ENCODE measurements at regions not wholly inside any gene's neighbourhood (a gene's known extent, or its start where the extent isn't known, plus 50 kb on each side); places are given as distances from the start of the nearest gene placed in this dataset.

DNA sequence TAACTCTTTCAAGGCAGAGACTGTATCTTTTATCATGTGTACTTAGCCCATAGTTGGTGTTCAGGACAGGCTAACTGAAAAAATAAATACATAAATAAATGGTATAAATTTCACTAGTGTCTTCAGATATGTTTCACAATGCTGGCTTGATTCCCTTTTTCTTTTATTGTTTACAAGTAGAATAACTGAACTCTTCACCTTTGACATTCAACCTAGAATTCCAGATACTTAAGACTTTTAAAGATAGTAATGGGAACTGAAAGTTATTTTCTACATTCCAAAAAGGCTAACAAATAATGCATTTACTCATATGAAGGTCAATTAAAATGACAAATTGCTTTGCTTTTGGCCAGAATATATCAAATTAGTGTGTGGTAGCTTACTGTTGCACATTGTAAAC, 411.3 kb upstream of the TENM4 start:
- no TSS peak for BruUV-seq (replicated peaks)
- no peaks in the 10 kb centered on the region for H3K27me3 ChIP-seq (ENCODE audit: low read length)
- POLR2A ChIA-PET (ENCODE audit: unreplicated experiment) = no interaction called here
- H3K4me3 ChIP-seq (ENCODE audit: low read length) = no peak overlapping the region
- H3K4me1 ChIP-seq (ENCODE audit: insufficient read depth, low read length) = no peaks in the 10 kb centered on the region
- no peaks in the 10 kb centered on the region for H3K36me3 ChIP-seq (ENCODE audit: low read depth, low read length)
- H3F3A ChIP-seq (ENCODE audit: low read length, unreplicated experiment) = no peaks in the 10 kb centered on the region
- no peak overlapping the region for H3K4me2 ChIP-seq (ENCODE audit: low read length)
- no peak overlapping the region for H3K9ac ChIP-seq (ENCODE audit: low read length)
- peaks cover 8% of the 10 kb centered on the region; the same call in 1 of the 2 replicates for H3K9me3 ChIP-seq (ENCODE audit: low read length)
- no peak for DNase-seq
- no peaks in the 10 kb centered on the region for H3K79me2 ChIP-seq (ENCODE audit: low read length)
- intact Hi-C loops (cut with micrococcal nuclease) = no loop called here
- H3K9me2 ChIP-seq (replicated peaks; ENCODE audit: low read length) = no peaks in the 10 kb centered on the region
- no peaks in the 10 kb centered on the region for H4K20me1 ChIP-seq (ENCODE audit: low read length)
- H2AFZ ChIP-seq (ENCODE audit: low read length) = no peak overlapping the region
- ATAC-seq = no peak
- TF ChIP-seq EZH2 (IDR thresholded peaks at IDR 0.05; ENCODE audit: low read length, unreplicated experiment) (no peak), EZH2phosphoT487 (IDR thresholded peaks at IDR 0.05; ENCODE audit: borderline replicate concordance, low read length) (no peak)
- TF ChIP-seq, protein P1, sequence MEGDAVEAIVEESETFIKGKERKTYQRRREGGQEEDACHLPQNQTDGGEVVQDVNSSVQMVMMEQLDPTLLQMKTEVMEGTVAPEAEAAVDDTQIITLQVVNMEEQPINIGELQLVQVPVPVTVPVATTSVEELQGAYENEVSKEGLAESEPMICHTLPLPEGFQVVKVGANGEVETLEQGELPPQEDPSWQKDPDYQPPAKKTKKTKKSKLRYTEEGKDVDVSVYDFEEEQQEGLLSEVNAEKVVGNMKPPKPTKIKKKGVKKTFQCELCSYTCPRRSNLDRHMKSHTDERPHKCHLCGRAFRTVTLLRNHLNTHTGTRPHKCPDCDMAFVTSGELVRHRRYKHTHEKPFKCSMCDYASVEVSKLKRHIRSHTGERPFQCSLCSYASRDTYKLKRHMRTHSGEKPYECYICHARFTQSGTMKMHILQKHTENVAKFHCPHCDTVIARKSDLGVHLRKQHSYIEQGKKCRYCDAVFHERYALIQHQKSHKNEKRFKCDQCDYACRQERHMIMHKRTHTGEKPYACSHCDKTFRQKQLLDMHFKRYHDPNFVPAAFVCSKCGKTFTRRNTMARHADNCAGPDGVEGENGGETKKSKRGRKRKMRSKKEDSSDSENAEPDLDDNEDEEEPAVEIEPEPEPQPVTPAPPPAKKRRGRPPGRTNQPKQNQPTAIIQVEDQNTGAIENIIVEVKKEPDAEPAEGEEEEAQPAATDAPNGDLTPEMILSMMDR (conservative IDR thresholded peaks at IDR 0.05; ENCODE audit: low read depth, low read length) = no peak
- CTCF ChIA-PET = no interaction called here
- no peak overlapping the region for H3K27ac ChIP-seq (ENCODE audit: low read length)

DNA sequence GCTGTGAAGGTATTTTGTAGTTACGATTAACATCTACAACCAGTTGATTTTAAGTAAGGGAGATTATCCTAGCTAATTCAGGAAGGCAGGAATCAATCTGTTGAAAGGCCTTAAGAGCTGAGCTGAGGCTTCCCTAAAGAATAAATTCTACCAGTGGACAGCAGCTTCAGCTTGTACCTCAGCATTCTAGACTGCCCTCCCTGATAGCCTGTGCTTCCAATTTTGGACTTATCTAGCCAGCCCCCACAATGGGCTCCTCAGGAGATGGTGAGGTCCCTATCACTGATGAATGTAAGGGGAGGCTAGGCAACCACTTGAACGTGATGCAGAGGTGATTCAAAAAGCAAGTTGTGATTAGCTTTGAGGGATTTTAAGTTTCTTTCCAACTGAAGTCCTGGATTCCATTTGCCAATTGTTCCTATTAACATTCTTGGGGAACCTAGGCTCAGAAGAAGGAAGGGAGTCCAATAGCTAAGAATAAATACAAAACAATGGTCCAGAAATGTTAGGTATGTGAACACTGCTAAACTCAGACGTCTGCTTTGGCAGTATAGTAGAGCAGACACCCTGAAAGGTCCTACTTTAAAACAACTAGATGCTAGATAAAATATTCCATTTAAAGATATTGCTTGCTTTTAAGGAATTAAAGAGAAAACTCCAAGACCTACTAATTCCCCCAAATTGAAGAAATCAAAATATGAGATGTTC, 404.3 kb upstream of the TENM4 start:
- Histone ChIP-seq H3K27ac (ENCODE audit: low read length) (no peak overlapping the region), H4K20me1 (ENCODE audit: low read length) (no peaks in the 10 kb centered on the region), H2AFZ (ENCODE audit: low read length) (no peak overlapping the region), H3K4me1 (ENCODE audit: insufficient read depth, low read length) (no peaks in the 10 kb centered on the region), H3K9ac (ENCODE audit: low read length) (no peak overlapping the region), H3K9me3 (ENCODE audit: low read length) (0 out of 2 replicates have a peak, but pooled peaks cover 21% of the 10 kb centered on the region), H3K79me2 (ENCODE audit: low read length) (no peaks in the 10 kb centered on the region), H3K9me2 (replicated peaks; ENCODE audit: low read length) (no peaks in the 10 kb centered on the region), H3K4me3 (ENCODE audit: low read length) (no peak overlapping the region), H3F3A (ENCODE audit: low read length, unreplicated experiment) (no peaks in the 10 kb centered on the region), H3K4me2 (ENCODE audit: low read length) (no peak overlapping the region), H3K36me3 (ENCODE audit: low read depth, low read length) (no peaks in the 10 kb centered on the region), H3K27me3 (ENCODE audit: low read length) (no peaks in the 10 kb centered on the region)
- intact Hi-C loops (cut with micrococcal nuclease) = no loop called here
- CTCF ChIA-PET = no interaction called here
- DNase-seq = no peak
- POLR2A ChIA-PET (ENCODE audit: unreplicated experiment) = no interaction called here
- ATAC-seq = no peak
- TF ChIP-seq EZH2 (IDR thresholded peaks at IDR 0.05; ENCODE audit: low read length, unreplicated experiment) = no peak
- TF ChIP-seq, protein P1 (conservative IDR thresholded peaks at IDR 0.05; ENCODE audit: low read depth, low read length) = no peak
- no peak for TF ChIP-seq EZH2phosphoT487 (IDR thresholded peaks at IDR 0.05; ENCODE audit: borderline replicate concordance, low read length)
- no TSS peak for BruUV-seq (replicated peaks)

DNA sequence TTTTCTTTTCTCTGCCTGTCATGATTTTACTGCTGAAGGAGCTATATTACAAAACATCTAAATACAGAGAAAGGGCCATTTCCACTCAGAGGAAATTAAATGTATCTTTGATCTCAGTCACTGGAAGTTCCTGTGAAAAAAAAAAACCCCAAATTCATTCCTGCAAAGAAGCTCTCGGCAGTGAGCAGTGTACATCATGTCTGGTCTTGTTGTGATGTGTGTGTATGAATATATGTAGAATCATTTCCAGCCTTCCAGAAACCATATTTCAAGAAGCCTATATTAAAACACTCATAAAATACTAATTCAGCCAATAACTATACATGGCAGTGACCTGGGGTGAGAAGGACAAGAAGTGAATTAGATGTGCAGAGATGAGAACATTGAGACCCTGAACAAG, 393.2 kb upstream of the TENM4 start:
- H3K27me3 ChIP-seq (ENCODE audit: low read length) = 0 out of 2 replicates have a peak, but pooled peaks cover 4% of the 10 kb centered on the region
- intact Hi-C loops (cut with micrococcal nuclease) = no loop called here
- H3K4me1 ChIP-seq (ENCODE audit: insufficient read depth, low read length) = no peaks in the 10 kb centered on the region
- H3F3A ChIP-seq (ENCODE audit: low read length, unreplicated experiment) = no peaks in the 10 kb centered on the region
- no peaks in the 10 kb centered on the region for H4K20me1 ChIP-seq (ENCODE audit: low read length)
- no peaks in the 10 kb centered on the region for H3K36me3 ChIP-seq (ENCODE audit: low read depth, low read length)
- BruUV-seq (replicated peaks) = no TSS peak
- H3K4me3 ChIP-seq (ENCODE audit: low read length) = no peak overlapping the region
- H3K9me2 ChIP-seq (replicated peaks; ENCODE audit: low read length) = no peaks in the 10 kb centered on the region
- no peak overlapping the region for H3K4me2 ChIP-seq (ENCODE audit: low read length)
- CTCF ChIA-PET = no interaction called here
- H2AFZ ChIP-seq (ENCODE audit: low read length) = no peak overlapping the region
- DNase-seq = no peak
- ATAC-seq = no peak
- no peak overlapping the region for H3K27ac ChIP-seq (ENCODE audit: low read length)
- 0 out of 2 replicates have a peak, but pooled peaks cover 8% of the 10 kb centered on the region for H3K9me3 ChIP-seq (ENCODE audit: low read length)
- H3K79me2 ChIP-seq (ENCODE audit: low read length) = no peaks in the 10 kb centered on the region
- no peak overlapping the region for H3K9ac ChIP-seq (ENCODE audit: low read length)
- POLR2A ChIA-PET (ENCODE audit: unreplicated experiment) = no interaction called here
- TF ChIP-seq, protein P1 (conservative IDR thresholded peaks at IDR 0.05; ENCODE audit: low read depth, low read length) = no peak
- TF ChIP-seq EZH2 (IDR thresholded peaks at IDR 0.05; ENCODE audit: low read length, unreplicated experiment) = no peak
- no peak for TF ChIP-seq EZH2phosphoT487 (IDR thresholded peaks at IDR 0.05; ENCODE audit: borderline replicate concordance, low read length)

Measured in PC-3 (cell line).